GM18907 (cell line): ENCODE measurements at regions not wholly inside any gene's neighbourhood (a gene's known extent, or its start where the extent isn't known, plus 50 kb on each side); places are given as distances from the start of the nearest gene placed in this dataset.
A peak's percentile ranks its signal among the peaks of the same experiment; 100 is the strongest.

ENCODE experiments used
- ATAC-seq: cut with Tn5 transposase; IDR thresholded peaks from one replicate; pipeline ENCODE4 v1.9.1; 2021; ENCODE audit warnings: mild to moderate bottlenecking, moderate library complexity; ENCODE audit not compliant: unreplicated experiment

DNA sequence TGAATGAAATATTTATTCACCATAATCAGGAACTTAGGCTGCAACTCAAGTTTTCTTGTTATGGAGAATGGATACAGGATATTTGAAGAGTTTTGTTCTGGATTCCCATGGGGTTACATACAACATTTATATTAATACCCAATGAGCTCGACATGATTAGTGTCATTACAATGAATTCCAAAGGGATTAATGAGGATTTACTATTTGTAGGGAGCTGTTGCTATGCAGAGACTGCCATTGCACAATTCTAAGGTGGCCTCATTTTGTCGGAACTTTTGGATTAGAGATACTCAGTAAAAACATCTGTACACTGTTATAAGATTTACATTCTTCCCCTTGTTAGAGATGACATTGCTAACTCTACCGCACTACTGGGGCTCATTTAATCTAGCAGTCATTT, 586.8 kb upstream of the MAP3K7 start:
- no peak for ATAC-seq

DNA sequence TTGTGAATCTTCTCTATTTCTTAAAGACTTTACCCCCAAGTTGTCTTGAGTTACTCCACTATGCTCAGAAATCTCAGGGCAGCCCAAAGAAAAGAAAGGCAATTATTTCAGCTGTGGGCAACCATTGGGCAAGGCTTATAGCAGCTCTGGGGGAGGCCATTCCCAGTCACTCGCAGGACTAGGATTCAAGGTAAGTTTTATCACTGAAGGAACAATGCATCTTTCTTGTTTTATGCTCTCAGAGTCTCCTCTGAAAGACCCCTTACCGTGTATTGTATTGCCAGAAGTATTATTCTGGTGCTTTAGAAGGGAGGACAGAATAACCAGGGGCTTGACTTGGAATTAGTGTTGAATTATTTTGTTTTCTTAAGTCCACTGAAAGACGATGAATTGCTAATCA, 586.3 kb upstream of the MAP3K7 start:
- no peak for ATAC-seq

- ATAC-seq, result no peak
Measured at GRCh38 chr6:91171754-91172462, 585.0 kb upstream of the MAP3K7 start.

GRCh38 chr6:91167846-91168245, 581.0 kb upstream of the MAP3K7 start:
- ATAC-seq, result no peak

DNA sequence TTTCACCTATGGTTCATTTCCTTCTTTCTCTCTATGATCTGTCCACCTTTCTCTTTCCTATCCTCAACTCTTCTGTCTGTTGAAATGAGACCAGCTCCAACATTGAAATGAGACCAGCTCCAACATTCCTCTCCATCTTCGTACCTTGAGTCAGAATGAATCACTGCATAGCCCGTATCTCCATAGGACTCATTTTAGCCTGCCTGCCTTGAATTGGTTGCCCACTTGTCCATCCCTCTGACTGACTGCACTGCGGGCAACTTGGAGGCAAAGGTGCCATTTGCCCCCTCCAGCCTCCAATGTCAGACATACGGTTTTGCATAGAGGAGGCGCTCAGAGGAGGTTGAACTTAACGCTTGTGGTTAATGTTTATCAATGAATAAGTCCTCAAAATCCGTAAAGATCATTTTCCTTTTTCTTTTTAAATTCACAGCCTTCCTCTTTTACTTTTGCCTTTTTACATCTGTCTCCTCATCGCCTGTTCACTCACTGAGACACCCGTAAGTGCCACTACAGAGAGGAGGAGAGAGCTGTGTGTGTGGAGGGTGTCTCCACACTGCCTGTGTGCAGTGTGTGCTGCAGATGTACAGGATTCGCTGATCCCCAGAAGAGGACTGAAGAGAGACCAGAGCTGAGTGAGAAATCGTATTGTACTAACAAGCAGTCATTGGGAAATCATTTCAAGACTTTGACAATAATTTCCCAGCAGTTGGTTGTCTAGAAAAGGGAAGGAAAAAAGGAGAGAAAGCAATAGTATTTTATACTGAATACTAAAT, 579.6 kb upstream of the MAP3K7 start:
- ATAC-seq, result no peak

DNA sequence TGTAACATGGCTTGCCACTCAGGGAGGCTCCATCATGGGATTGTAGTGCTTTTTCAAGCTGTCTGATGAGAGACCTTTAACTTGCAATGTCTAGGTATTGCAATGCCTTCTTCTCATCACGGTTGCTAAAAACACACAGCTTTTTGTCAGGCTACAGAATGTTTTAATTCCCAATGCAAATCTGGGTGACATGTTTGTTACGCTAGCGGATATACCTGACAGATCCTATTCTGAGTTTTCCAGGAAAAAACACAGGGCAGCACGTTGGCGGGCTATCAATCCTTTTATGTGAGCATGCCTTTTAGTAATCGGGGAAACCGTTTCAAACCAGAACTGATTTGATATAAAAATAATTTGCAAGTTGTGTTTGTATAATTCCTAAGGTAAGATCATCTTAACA, 577.2 kb upstream of the MAP3K7 start:
- ATAC-seq, result no peak

GRCh38 chr6:91161246-91161645, 574.4 kb upstream of the MAP3K7 start:
- no peak for ATAC-seq

DNA sequence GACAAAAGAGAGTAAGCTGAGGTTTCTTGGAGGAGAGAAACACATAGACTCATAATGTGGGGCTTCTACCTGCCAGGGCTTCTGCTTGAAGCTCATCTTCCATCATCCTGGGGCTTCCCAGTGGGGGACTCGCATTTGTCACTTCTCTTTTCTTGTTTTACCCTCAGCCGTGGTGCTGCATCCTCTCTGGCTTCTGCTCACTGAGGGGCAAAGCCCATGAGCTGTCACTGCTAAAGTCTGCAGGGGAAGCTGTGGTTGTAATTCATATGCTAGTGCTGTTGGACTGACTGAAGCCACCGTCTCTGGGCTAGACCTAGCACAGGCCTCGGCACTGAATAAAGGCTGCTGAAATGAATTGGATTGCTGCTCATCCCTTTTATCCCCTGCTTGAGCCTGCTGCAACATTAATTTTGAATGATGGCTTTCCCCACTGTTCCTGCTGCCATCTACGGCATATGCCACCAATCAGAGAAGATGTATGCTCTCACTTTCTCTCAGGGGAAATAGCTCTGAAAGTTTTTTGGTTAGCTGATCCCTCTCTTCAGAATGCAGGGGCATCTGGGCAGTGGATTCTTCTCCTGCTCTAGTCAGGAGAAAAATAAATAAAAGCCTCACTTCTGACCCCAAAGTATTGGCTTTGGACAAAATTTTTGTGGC, 568.4 kb upstream of the MAP3K7 start:
- ATAC-seq, result peak; percentile 67

- no peak for ATAC-seq
Measured at GRCh38 chr6:91152824-91153223, 566.0 kb upstream of the MAP3K7 start.

DNA sequence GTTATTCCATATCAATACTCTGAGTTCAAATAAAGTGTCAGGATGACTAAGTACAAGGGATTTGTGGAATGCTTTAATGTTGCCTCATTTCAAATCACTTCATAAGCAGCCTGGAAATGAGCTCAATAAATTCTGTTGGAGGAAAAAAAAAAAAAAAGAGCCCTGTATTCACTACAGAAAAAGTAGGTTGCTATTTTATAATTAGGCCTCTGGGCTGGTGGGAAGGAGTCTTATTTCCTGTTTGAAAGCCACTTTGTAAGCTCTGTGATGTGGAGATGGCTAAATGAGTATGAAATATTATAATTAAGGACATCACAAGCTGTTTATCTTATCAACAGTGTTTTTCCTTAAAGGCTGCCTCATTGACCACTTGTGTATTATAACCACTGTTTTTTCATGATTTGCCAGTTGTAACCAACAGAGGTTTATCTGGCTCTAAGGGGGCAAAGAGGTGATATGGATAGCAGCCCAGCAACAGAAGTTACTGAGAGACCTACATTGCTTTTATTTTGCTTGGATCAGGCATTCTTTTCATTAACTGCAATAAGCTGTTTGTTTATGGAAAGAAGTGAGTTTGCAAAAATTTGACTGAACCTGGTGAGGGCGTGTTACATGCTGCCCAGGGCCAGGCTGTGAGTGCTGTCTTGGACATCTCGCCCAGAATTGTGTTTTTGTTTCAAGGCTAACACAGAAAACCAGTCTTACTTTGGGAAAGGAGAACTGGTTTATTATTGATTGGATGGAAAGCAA, 563.3 kb upstream of the MAP3K7 start:
- no peak for ATAC-seq

DNA sequence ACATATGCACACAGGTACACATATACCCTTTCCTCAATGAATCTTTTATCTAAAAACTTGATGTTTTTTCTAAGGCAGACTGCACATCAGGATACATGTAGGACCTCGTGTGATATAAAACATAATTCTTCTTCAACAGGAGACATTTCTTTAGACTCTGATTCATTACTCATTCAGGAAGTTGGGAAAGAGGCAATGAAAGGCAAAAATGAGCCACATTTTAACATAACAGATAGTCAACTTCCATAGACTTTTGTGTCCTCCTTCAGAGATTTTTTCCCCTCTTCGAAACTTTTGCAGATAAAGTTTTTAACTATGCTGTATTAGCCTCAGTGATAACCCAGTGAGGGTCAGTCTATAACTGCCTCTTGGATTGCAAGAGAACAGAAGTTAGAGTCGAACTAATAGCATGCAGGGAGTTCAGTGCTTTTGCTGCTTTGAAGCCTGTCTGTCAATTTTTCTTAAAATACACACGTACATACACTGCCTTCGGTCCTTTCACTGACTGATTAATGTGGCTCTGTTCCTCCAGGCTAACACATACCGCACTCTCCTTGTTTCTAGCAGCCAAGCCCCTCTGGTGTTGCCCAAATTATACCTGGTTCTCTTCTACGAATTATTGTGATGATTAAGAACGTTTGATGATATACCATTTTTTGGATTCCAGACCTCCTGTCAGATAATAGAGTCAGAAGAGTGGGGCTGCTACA, 562.5 kb upstream of the MAP3K7 start:
- no peak for ATAC-seq

- ATAC-seq, result no peak
Measured at GRCh38 chr6:91144126-91144525, 557.3 kb upstream of the MAP3K7 start.

DNA sequence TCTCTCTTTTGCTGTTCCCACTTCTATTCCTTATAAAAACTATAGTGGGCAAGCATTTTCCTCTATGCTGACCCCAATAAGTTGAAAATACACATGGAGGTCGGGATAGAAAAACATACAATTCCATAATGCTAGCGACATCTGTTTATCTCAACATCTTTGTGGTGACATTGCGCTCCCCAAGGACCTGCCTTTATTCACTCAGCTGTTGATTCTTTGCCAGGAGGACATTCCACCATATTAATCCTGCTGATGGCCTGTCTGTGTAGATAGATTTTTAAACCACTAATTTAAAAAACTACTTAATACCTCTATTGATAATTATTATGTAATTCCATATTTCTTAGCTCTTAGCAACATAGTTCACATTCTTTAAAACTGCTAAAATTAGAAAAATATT, 555.3 kb upstream of the MAP3K7 start:
- ATAC-seq, result no peak

GRCh38 chr6:91141346-91141745, 554.5 kb upstream of the MAP3K7 start:
- ATAC-seq, result no peak

- ATAC-seq, result no peak
Measured at GRCh38 chr6:91140449-91140848, 553.6 kb upstream of the MAP3K7 start.

DNA sequence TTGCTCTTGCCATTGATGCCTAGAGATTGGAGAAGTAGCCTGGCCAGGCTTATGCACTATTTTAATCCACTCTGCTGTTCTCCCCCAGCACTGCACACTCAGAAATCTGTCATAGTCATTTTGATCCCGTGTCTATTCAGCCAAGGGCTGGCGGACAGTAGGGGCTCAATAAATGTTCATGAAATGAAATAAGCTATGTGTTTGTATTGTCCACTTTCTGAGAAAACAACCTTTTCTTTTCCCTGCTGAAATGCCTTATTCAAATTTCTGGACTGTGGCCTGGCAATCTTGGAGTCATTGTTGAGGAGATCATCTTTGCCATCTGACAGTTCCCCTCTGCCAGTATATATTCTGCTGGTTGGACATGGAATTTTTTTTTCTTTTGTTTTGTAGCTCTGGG, 550.4 kb upstream of the MAP3K7 start:
- no peak for ATAC-seq

DNA sequence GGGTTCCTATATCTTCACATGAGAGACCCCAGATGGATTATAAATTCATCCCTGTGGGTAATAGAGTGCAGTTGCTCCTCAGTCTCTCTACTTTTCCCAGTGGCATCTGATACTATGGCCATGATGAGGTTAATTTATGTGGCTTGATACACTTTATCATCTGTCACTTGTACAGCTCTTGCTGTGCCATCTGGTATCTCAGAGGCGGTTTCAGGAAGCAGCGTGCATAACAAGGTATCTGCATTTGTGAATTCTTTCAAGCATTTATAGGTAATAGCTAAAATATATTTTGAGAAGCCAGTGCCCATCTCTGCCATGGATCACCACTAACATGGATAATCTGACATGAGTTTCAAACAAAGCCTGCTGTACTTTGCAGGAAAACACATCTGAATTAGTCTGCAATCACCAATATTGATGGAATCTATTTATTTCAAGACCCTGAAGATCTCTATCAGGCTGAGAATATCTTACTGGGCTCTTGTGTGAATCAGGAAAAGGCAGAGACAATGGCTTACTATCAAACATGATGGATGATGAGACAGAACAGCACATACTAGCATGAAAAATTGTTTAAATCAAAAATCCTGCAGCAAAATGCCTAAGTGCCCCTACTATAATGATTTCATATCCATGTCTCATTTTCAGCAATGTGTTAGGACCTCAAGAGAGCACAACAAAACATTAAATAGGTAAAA, 548.7 kb upstream of the MAP3K7 start:
- no peak for ATAC-seq

- no peak for ATAC-seq
Measured at GRCh38 chr6:91132461-91132860, 545.6 kb upstream of the MAP3K7 start.

DNA sequence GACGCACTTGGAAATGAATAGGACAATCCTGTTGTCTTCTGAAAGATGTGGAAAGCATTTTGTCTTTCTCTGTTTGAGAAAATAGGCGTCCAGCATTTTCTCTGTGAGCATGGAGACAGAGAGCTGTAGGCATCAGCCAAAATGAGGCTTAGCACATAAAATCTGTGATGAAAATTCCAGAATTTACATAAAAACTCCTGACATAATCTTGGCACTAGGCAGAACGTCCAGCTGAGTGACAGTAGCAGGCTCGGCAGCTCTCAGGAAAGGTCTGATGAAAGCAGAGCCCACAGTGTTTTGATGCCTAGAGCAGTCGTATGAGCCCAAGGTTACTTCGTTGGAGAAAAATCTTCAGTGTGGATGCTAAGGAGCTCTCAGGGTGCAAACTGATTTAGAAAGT, 543.3 kb upstream of the MAP3K7 start:
- no peak for ATAC-seq

DNA sequence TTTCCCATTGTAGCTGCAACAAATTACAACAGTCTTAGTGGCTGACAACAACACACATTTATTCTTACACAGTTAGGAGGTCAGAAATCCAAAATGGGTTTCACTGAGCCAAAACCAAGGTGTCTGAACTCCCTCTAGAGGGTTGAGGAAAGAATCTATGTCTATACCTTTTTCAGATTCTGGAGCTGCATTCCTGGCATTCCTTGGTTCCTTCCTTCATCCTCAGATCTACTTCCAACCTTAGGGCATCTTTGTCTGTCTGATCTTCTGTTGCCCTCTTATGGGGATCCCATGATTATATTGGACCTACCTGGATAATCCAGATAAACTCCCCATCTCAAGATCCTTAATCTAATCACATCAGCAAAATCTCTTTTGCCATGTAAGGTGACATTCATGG, 540.9 kb upstream of the MAP3K7 start:
- no peak for ATAC-seq
